Hematopoietic multipotent progenitor cell treated with erythropoietin and hydrocortisone succinate and interleukin-3 and kit ligand, for 6 days (in vitro differentiated cells): ENCODE measurements at regions not wholly inside any gene's neighbourhood (a gene's known extent, or its start where the extent isn't known, plus 50 kb on each side); places are given as distances from the start of the nearest gene placed in this dataset.
A peak's percentile ranks its signal among the peaks of the same experiment; 100 is the strongest.
"Not testable (repeated sequence)": the region's sequence is repeated elsewhere in the genome, so short reads cannot be mapped to it uniquely, and the experiment has no call there.

Source experiments
- DNase-seq: peaks from one replicate; pipeline ENCODE4 v3.0.0-alpha.2; 2015

GRCh38 chr11:109480251-109480650 is 58.3 kb downstream of the C11orf87 start:
- no peak for DNase-seq

- no peak for DNase-seq
Measured at GRCh38 chr11:109486129-109486528, 64.1 kb downstream of the C11orf87 start.

- no peak for DNase-seq
Measured at GRCh38 chr11:109490953-109491635, 69.1 kb downstream of the C11orf87 start.

GRCh38 chr11:109506115-109506514 is 84.1 kb downstream of the C11orf87 start:
- no peak for DNase-seq

- DNase-seq = no peak
Measured at GRCh38 chr11:109507331-109507730, 85.3 kb downstream of the C11orf87 start.

- DNase-seq = no peak
Measured at GRCh38 chr11:109507836-109508561, 86.0 kb downstream of the C11orf87 start.

- DNase-seq = no peak
Measured at GRCh38 chr11:109508943-109509342, 87.0 kb downstream of the C11orf87 start.

- DNase-seq = no peak
Measured at GRCh38 chr11:109510316-109510715, 88.3 kb downstream of the C11orf87 start.

- DNase-seq = no peak
Measured at GRCh38 chr11:109511598-109511997, 89.6 kb downstream of the C11orf87 start.

- DNase-seq = no peak
Measured at GRCh38 chr11:109512249-109512648, 90.3 kb downstream of the C11orf87 start.

GRCh38 chr11:109512680-109513079 is 90.7 kb downstream of the C11orf87 start:
- peak; percentile 18 for DNase-seq

- no peak for DNase-seq
Measured at GRCh38 chr11:109514313-109515018, 92.5 kb downstream of the C11orf87 start.

GRCh38 chr11:109519253-109519652 is 97.3 kb downstream of the C11orf87 start:
- DNase-seq = no peak

GRCh38 chr11:109521571-109522086 is 99.6 kb downstream of the C11orf87 start:
- DNase-seq = no peak

- DNase-seq = no peak
Measured at GRCh38 chr11:109522116-109522755, 100.2 kb downstream of the C11orf87 start.

- DNase-seq = not testable (repeated sequence)
Measured at GRCh38 chr11:109525636-109526035, 103.6 kb downstream of the C11orf87 start.

GRCh38 chr11:109526061-109526460 is 104.1 kb downstream of the C11orf87 start:
- no peak for DNase-seq

- DNase-seq = no peak
Measured at GRCh38 chr11:109526931-109527330, 104.9 kb downstream of the C11orf87 start.

GRCh38 chr11:109527496-109527895 is 105.5 kb downstream of the C11orf87 start:
- DNase-seq = no peak

- no peak for DNase-seq
Measured at GRCh38 chr11:109547356-109548027, 125.5 kb downstream of the C11orf87 start.

GRCh38 chr11:109552376-109552775 is 130.4 kb downstream of the C11orf87 start:
- DNase-seq = no peak

GRCh38 chr11:109553284-109553683 is 131.3 kb downstream of the C11orf87 start:
- no peak for DNase-seq

GRCh38 chr11:109554951-109555350 is 133.0 kb downstream of the C11orf87 start:
- DNase-seq = no peak
